ENCODE measurements at regions not wholly inside any gene's neighbourhood (a gene's known extent, or its start where the extent isn't known, plus 50 kb on each side); places are given as distances from the start of the nearest gene placed in this dataset.

GRCh38 chr12:88630561-88630960 lies 50.3 kb upstream of the KITLG start:
- TF ChIP-seq CTCF (IDR thresholded peaks at IDR 0.05) (no peak), POLR2A (IDR thresholded peaks at IDR 0.05) (no peak)
